ENCODE measurements at regions not wholly inside any gene's neighbourhood (a gene's known extent, or its start where the extent isn't known, plus 50 kb on each side); places are given as distances from the start of the nearest gene placed in this dataset.
"Not testable (repeated sequence)": the region's sequence is repeated elsewhere in the genome, so short reads cannot be mapped to it uniquely, and the experiment has no call there.

DNA sequence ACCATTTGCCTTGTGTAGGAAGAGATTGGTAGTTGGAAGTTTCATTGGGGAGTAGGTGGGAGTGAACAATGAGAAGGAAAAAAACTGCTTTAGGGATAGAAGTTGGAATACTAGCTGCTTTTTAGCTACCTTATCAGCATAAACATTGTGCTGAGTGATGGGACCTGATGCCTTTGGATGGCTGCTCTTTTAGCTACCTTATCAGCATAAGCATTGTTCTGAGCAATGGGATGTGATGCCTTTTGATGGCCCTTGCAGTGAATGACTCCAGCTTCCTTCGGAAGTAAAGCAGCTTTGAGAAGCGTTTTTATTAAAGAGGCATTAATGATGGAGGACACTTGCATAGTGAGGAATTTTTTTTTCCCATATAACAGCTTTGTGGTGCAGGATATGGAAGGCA lies 168.2 kb upstream of the NLGN4Y start:
- DNase-seq, result no peak

DNA sequence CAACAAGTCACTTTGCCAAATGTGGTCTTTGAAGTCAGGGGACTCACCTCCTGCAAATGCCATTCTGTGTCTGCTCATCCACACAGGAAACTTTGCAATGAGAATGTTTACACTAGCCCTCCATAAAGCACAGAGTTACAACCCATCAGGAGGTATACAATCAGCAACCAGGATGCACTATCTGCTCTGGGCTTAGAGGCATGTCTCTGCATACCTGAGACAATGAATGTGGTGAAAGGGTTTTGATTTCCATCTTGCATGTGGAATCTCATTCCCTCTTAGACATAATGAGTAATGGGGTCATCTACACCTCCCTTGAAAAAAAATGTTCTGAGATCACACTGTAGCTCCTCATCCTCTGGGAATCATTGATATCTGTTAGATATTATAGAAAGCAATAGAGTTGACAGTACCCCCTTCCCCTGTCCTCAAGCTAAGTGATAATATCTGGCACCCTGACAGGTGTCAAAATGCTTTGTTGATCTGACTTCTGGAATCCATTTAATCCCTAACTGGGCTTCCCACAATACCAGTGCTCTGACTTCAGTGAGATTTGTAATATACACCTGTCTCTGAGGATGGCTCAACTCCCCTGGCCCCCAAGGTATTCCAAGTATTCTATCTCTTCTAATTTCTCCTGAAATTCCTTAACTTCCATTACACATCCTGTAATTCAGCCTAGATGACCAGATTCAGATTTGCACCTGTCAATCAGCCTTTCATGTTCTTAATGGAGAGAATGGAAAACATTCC lies 163.4 kb upstream of the NLGN4Y start:
- DNase-seq, result no peak

DNA sequence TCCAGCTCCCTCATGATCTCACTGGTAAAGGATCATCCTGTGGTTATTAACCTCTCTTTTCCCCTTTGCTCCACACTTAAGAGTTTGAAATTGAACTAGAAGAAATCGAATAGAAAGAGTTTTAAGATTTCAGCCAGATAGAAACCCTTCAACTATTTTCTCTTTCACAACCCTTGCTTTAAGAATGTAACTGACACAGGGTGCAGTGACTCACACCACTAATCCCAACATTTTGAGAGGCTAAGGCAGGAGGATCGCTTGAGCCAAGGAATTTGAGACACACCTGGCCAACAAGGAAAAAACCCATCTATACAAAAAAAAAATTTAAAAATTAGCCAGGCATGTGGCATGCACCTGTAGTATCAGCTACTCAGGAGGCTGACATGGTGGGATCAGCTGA lies 150.7 kb upstream of the NLGN4Y start:
- no peak for DNase-seq

DNA sequence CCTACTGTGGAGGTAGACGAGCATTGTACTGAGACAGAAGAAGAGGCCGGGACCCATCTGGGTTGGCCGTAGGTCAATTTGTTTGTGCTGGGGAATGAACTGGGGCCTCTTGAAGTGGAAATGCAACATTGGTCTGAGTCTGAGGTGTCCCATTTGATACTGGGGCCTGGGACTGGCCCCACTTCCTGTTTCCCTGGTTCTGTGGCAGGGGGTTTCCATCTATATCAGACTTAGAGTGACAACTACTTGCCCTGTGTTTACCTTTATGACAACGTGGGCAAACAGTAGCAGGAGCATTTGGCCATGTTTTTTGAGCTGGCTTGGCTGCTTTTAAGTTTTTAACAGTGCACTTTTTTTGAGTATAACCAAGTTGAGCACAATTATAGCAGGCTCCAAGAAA lies 146.1 kb upstream of the NLGN4Y start:
- DNase-seq, result no peak

DNA sequence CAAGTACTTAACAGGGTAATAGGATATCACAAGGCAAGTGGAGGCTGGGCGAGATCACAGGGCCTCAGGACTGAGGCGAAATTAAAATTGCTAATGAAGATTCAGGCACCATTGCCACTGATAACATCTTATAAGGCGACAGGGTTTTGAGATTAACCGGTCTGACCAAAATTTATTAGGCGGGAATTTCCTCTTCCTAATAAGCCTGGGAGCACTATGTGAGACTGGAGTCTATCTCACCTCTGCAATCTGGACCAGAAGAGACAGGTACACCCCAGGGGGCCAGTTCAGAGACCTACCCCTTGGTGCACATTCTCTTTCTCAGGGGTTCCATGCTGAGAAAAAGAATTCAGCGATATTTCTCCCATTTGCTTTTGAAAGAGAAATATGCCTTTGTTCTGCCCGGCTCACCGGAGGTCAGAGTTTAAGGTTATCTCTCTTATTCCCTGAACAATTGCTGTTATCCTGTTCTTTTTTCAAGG lies 113.7 kb upstream of the NLGN4Y start:
- DNase-seq, result not testable (repeated sequence)

DNA sequence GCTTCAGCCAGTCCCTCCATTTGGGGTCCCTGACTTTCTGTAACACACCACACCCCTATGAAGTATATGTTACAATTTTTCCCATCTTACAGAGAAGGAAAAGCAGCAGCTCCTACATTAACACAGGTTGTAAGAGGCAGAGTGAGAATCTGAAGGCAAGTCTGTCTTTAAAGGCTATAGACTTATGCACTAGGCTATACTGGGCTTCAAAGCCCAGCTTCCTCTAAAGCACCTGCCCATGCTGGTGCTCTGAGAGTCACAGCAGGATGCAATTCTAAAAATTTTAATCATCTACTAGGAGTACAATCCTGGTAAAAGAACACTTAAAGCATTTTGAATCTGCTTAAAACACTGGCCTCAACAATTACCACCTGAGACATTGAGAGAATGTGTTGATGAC lies 113.0 kb upstream of the NLGN4Y start:
- DNase-seq, result no peak

DNA sequence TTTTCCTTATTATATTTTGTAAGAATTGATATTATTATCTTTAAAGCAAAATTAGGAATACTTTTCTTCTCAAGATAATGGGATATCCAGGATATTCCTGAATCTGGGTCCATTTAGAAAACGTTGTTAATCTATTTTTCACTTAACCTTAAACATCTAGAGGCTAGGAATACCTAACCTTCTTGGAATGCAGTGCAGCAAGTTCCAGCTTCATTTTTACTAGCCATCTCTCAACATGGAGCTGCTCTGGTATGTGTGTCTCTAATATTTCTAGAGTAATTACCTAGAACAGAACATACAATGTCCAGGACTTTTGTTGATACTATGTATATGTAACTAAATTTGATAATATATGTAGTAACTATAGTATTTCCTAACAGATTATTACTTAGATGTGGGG lies 87.8 kb upstream of the NLGN4Y start:
- no peak for DNase-seq

DNA sequence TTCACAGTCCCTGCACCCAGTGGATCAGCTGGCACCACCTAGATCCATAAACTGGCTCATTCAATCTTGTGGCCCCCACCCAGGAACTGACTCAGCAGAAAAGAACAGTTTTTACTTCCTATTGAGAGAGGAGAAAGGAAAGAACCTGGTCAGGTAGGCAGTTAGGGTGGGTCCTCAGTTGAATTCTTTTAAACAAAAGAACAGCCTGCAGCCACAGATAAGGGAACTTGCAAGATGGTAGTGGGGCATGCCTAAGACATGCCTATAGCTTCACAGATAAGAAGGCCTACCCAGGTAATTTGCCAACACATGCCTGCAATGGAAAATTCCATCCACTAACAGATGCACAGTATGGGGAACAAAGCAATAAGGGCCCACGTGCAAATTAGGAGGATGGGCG lies 86.7 kb upstream of the NLGN4Y start:
- DNase-seq, result no peak

DNA sequence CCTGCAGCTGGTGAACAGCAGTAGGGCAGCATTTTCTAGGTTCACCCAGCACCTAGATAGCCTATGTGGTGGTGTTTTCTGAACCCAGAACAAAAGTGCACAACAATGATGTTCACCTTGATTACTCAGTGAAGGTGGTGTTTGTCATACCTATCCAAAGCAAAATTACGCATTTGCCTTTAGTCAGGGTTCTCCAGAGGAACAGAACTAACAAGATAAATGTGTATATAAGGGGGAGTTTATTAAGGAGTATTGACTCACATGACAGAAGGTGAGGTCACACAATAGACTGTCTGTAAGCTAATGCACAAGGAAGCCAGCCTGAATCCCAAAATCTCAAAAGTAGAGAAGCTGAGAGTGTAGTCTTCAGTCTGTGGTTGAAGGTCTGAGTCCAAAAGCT lies 85.9 kb upstream of the NLGN4Y start:
- no peak for DNase-seq

DNA sequence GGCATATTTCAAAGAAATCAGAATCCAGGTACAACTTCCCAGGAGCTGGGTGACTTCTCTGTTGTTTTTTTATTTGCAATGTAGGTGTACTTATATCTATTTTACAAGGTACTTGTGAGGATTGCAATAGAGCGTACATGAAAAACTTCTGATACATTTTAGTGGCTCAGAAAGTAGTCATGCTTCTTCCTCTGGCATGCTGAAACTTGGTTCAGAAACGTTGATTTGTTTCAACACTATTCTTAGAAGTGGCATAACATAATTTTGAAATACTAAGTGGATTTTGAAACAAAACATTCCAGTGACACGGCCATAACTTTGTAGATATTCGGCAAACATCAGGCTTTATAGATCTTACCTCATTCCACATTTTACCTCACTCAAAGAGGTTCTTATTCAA lies 79.8 kb upstream of the NLGN4Y start:
- DNase-seq, result no peak

DNA sequence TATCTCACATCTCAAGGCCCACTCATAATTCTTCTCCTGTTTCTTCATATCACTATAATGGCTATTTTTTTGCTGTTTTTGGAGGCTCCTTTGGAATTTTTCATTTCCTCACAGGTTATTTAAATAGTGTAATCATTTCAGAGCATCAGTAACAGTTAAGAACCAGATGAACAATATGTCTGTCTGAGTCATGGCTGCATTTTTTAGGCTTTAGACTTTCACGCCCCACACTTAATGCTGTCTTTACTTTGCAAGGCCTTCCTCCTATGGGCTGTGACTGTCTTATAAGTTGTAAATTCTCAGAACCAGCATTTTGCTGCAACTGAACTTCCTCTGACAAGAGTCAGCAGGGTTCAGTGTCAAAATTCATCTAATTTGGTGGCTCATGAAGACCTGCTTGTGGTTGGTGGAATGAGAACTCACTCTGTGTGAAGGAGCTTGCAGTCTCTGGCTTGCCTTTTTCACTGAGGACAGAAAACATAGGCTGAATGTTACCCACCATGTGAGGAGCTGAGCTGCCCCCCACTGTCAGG lies 56.1 kb upstream of the NLGN4Y start:
- no peak for DNase-seq

DNA sequence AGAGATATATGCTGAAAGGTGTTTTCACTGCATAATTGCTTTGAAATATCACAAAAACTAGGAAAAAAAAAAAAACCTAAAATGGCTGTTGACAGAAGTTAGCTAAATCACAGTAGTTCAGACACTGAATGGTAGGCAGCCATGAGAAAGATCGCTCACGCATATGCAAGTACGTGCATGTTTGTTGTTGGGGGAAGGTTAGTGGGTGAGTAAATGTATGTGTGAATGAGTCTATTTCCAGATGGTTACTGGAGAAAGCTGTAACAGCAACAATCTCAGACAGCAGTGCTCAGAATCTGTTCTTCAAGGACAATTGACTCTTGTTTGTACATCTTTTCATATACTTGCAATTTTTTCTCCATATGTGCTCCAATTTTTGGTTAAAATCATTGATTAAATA lies 51.9 kb upstream of the NLGN4Y start:
- no peak for DNase-seq

DNA sequence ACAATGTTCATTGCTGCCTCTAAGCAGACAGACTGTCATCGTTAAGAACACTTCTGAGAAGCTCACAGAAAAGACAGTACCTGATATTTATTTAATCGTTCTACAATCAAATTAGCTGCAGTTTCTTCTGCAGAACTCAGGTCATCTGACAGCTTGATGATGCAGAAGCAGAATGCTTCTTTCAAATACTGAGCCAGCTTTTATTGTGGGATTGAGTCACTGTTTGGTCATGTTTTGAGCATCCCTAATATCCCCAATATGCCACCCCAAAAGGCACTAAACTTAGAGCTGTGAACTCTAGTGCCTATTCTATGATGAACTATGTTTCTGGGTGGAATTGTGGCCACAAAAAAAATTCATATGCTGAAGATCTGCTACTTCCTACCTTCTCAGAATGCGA lies 51.0 kb upstream of the NLGN4Y start:
- no peak for DNase-seq
